ENCODE measurements at regions not wholly inside any gene's neighbourhood (a gene's known extent, or its start where the extent isn't known, plus 50 kb on each side); places are given as distances from the start of the nearest gene placed in this dataset.
A peak's percentile ranks its signal among the peaks of the same experiment; 100 is the strongest.
"Not testable (repeated sequence)": the region's sequence is repeated elsewhere in the genome, so short reads cannot be mapped to it uniquely, and the experiment has no call there.

DNA sequence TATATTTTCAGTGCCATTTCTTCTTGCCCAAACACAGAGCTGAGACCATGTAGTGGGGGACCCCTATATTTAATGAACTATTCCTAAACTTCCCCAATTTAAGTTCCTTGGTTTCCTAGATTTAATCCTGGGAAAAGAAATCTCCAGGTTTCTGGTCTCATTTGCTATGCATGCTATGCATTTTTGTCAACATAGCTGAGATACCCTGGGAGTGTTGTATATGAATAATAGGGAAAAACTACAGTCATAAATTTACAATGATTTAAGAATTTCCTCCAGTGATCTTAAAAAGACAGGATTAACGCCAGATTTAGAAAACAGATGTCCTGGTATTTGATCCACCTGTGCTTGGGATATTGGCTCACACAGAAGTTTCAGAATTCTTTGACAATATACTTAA is 136.8 kb upstream of the RAPGEF2 start:
- no CpG with 5 or more reads among the region's 1 CpG for WGBS (ENCODE audit: extremely low coverage, insufficient coverage, low lambda C conversion rate)
- H3K36me3 ChIP-seq (ENCODE audit: control insufficient read depth, insufficient read depth, low read length): no peaks in the 10 kb centered on the region

GRCh38 chr4:158968961-158969360 is 133.9 kb upstream of the RAPGEF2 start:
- H3K4ac ChIP-seq (ENCODE audit: low read depth, low read length): no peak overlapping the region
- WGBS (ENCODE audit: extremely low coverage, insufficient coverage, low lambda C conversion rate): no CpG with 5 or more reads among the region's 3 CpGs
- no peaks in the 10 kb centered on the region for H3K27me3 ChIP-seq (ENCODE audit: insufficient read depth, low read length, poor library complexity)
- H2BK120ac ChIP-seq (ENCODE audit: low read depth, low read length): no peak overlapping the region
- no peak overlapping the region for H2BK5ac ChIP-seq (ENCODE audit: low read length)
- no peak overlapping the region for H4K8ac ChIP-seq (ENCODE audit: low read depth, low read length)
- H3K4me2 ChIP-seq (ENCODE audit: low read length): no peak overlapping the region
- H3K79me2 ChIP-seq (ENCODE audit: control insufficient read depth, insufficient read depth, low read length): no peaks in the 10 kb centered on the region
- H3K79me1 ChIP-seq (ENCODE audit: low read length): no peaks in the 10 kb centered on the region
- H3K36me3 ChIP-seq (ENCODE audit: control insufficient read depth, insufficient read depth, low read length): no peaks in the 10 kb centered on the region
- H2AK5ac ChIP-seq (ENCODE audit: low read length): no peak overlapping the region
- H3K9ac ChIP-seq (ENCODE audit: low read length): no peak overlapping the region
- no peak overlapping the region for H2BK15ac ChIP-seq (replicated peaks; ENCODE audit: low read depth)
- no peak overlapping the region for H3K4me3 ChIP-seq (ENCODE audit: low read length)
- DNase-seq: no peak
- no peak overlapping the region for H3K18ac ChIP-seq (ENCODE audit: low read length)
- H3K23ac ChIP-seq (ENCODE audit: low read length): no peak overlapping the region
- no peak overlapping the region for H4K5ac ChIP-seq (ENCODE audit: low read length)
- H3K56ac ChIP-seq (ENCODE audit: low read length): no peak overlapping the region
- peaks cover 4% of the 10 kb centered on the region for H3K4me1 ChIP-seq (ENCODE audit: control insufficient read depth, low read depth, low read length)
- no peak overlapping the region for H3K27ac ChIP-seq (ENCODE audit: low read depth, low read length)

More for the DNA sequence above, 136.8 kb upstream of the RAPGEF2 start:
- Histone ChIP-seq H3K9ac (ENCODE audit: low read length) (no peak overlapping the region), H3K4me2 (ENCODE audit: low read length) (no peak overlapping the region), H2AK5ac (ENCODE audit: low read length) (no peak overlapping the region), H3K4ac (ENCODE audit: low read depth, low read length) (no peak overlapping the region), H3K79me1 (ENCODE audit: low read length) (no peaks in the 10 kb centered on the region), H3K23ac (ENCODE audit: low read length) (no peak overlapping the region), H3K56ac (ENCODE audit: low read length) (no peak overlapping the region), H3K4me1 (ENCODE audit: control insufficient read depth, low read depth, low read length) (peaks cover 4% of the 10 kb centered on the region), H3K18ac (ENCODE audit: low read length) (no peak overlapping the region), H3K27ac (ENCODE audit: low read depth, low read length) (no peak overlapping the region), H2BK120ac (ENCODE audit: low read depth, low read length) (no peak overlapping the region), H4K8ac (ENCODE audit: low read depth, low read length) (no peak overlapping the region), H3K27me3 (ENCODE audit: insufficient read depth, low read length, poor library complexity) (no peaks in the 10 kb centered on the region), H4K5ac (ENCODE audit: low read length) (no peak overlapping the region), H3K4me3 (ENCODE audit: low read length) (no peak overlapping the region), H2BK15ac (replicated peaks; ENCODE audit: low read depth) (no peak overlapping the region), H2BK5ac (ENCODE audit: low read length) (no peak overlapping the region), H3K79me2 (ENCODE audit: control insufficient read depth, insufficient read depth, low read length) (no peaks in the 10 kb centered on the region)
- peak; percentile 42 for DNase-seq

- H3K18ac ChIP-seq (ENCODE audit: low read length): no peak overlapping the region
- no peak overlapping the region for H3K23ac ChIP-seq (ENCODE audit: low read length)
- no peaks in the 10 kb centered on the region for H3K36me3 ChIP-seq (ENCODE audit: control insufficient read depth, insufficient read depth, low read length)
- peaks cover 2% of the 10 kb centered on the region for H3K4me1 ChIP-seq (ENCODE audit: control insufficient read depth, low read depth, low read length)
- no peak overlapping the region for H3K27ac ChIP-seq (ENCODE audit: low read depth, low read length)
- no peak overlapping the region for H4K5ac ChIP-seq (ENCODE audit: low read length)
- H3K79me1 ChIP-seq (ENCODE audit: low read length): no peaks in the 10 kb centered on the region
- H3K4ac ChIP-seq (ENCODE audit: low read depth, low read length): no peak overlapping the region
- H3K27me3 ChIP-seq (ENCODE audit: insufficient read depth, low read length, poor library complexity): no peaks in the 10 kb centered on the region
- H2BK120ac ChIP-seq (ENCODE audit: low read depth, low read length): no peak overlapping the region
- no peak overlapping the region for H3K9ac ChIP-seq (ENCODE audit: low read length)
- H3K4me2 ChIP-seq (ENCODE audit: low read length): no peak overlapping the region
- H3K4me3 ChIP-seq (ENCODE audit: low read length): no peak overlapping the region
- no peak overlapping the region for H4K8ac ChIP-seq (ENCODE audit: low read depth, low read length)
- H2BK15ac ChIP-seq (replicated peaks; ENCODE audit: low read depth): no peak overlapping the region
- H2AK5ac ChIP-seq (ENCODE audit: low read length): no peak overlapping the region
- H3K56ac ChIP-seq (ENCODE audit: low read length): no peak overlapping the region
- no peak for DNase-seq
- H2BK5ac ChIP-seq (ENCODE audit: low read length): no peak overlapping the region
- WGBS (ENCODE audit: extremely low coverage, insufficient coverage, low lambda C conversion rate): no CpG with 5 or more reads among the region's 3 CpGs
- H3K79me2 ChIP-seq (ENCODE audit: control insufficient read depth, insufficient read depth, low read length): no peaks in the 10 kb centered on the region
These were observed 132.1 kb upstream of the RAPGEF2 start for GRCh38 chr4:158970812-158971211.

DNA sequence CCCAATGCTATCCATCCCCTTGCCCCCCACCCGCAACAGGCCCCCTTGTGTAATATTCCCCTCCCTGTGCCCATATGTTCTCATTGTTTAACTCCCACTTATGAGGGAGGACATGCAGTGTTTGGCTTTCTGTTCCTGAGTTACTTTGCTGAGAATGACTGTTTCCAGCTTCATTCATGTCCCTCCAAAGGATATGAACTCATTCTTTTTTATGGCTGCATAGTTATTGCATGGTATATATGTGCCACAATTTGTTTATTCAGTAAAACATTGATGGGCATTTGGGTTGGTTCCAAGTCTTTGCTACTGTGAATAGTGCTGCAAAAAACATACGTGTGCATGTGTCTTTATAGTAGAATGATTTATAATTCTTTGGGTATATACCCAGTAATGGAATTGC is 128.4 kb upstream of the RAPGEF2 start:
- H3K56ac ChIP-seq (ENCODE audit: low read length); H3K27me3 ChIP-seq (ENCODE audit: insufficient read depth, low read length, poor library complexity); H4K8ac ChIP-seq (ENCODE audit: low read depth, low read length); DNase-seq; H3K4me1 ChIP-seq (ENCODE audit: control insufficient read depth, low read depth, low read length); H2AK5ac ChIP-seq (ENCODE audit: low read length); H3K27ac ChIP-seq (ENCODE audit: low read depth, low read length); H3K36me3 ChIP-seq (ENCODE audit: control insufficient read depth, insufficient read depth, low read length); H3K18ac ChIP-seq (ENCODE audit: low read length); H3K79me2 ChIP-seq (ENCODE audit: control insufficient read depth, insufficient read depth, low read length); H4K5ac ChIP-seq (ENCODE audit: low read length); H3K79me1 ChIP-seq (ENCODE audit: low read length); H2BK15ac ChIP-seq (replicated peaks; ENCODE audit: low read depth); H3K4ac ChIP-seq (ENCODE audit: low read depth, low read length); H3K9ac ChIP-seq (ENCODE audit: low read length); H2BK120ac ChIP-seq (ENCODE audit: low read depth, low read length); H3K23ac ChIP-seq (ENCODE audit: low read length); H3K4me3 ChIP-seq (ENCODE audit: low read length); H3K4me2 ChIP-seq (ENCODE audit: low read length); H2BK5ac ChIP-seq (ENCODE audit: low read length): not testable (repeated sequence)
- no CpG with 5 or more reads among the region's 2 CpGs for WGBS (ENCODE audit: extremely low coverage, insufficient coverage, low lambda C conversion rate)

- H2BK15ac ChIP-seq (replicated peaks; ENCODE audit: low read depth); H3K27ac ChIP-seq (ENCODE audit: low read depth, low read length); DNase-seq; H2BK120ac ChIP-seq (ENCODE audit: low read depth, low read length); H4K5ac ChIP-seq (ENCODE audit: low read length); H2AK5ac ChIP-seq (ENCODE audit: low read length); H3K4me1 ChIP-seq (ENCODE audit: control insufficient read depth, low read depth, low read length); H3K56ac ChIP-seq (ENCODE audit: low read length); H3K27me3 ChIP-seq (ENCODE audit: insufficient read depth, low read length, poor library complexity); H3K4me2 ChIP-seq (ENCODE audit: low read length); H2BK5ac ChIP-seq (ENCODE audit: low read length); H3K79me1 ChIP-seq (ENCODE audit: low read length); H3K79me2 ChIP-seq (ENCODE audit: control insufficient read depth, insufficient read depth, low read length); H3K18ac ChIP-seq (ENCODE audit: low read length); H3K36me3 ChIP-seq (ENCODE audit: control insufficient read depth, insufficient read depth, low read length); H4K8ac ChIP-seq (ENCODE audit: low read depth, low read length); H3K4me3 ChIP-seq (ENCODE audit: low read length); H3K9ac ChIP-seq (ENCODE audit: low read length); H3K4ac ChIP-seq (ENCODE audit: low read depth, low read length); H3K23ac ChIP-seq (ENCODE audit: low read length): not testable (repeated sequence)
- no CpG with 5 or more reads among the region's 5 CpGs for WGBS (ENCODE audit: extremely low coverage, insufficient coverage, low lambda C conversion rate)
These were observed 122.2 kb upstream of the RAPGEF2 start for GRCh38 chr4:158980711-158981110.

DNA sequence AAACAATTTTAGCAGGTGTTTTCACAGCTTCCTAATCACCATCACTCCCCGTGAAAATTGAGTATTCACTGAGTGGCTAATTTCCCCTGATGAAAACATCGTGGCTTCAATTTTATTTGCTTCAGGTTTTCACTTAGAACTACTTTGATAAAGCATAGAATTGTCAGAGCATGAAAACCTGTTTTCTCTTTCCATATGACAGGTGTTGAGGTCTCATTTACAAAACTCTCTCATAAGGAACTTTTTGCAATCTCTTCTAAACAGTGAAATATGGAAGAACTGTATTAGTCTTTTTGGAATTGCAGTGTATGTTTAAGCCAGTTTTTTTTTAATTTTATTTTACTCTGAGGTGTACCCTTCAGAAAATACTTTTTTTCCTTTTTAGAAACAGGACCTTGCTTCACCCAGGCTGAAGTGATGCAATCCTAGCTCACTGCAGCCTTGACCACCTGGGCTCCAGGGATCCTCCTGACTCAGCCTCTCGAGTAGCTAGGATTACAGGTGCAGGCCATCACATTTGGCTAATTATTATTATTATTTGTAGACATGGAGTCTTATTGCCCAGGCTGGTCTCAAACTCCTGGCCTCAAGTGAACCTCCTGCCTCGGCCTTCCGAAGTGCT is 111.2 kb upstream of the RAPGEF2 start:
- WGBS (ENCODE audit: extremely low coverage, insufficient coverage, low lambda C conversion rate): no CpG with 5 or more reads among the region's 5 CpGs
- no peak overlapping the region for H3K9ac ChIP-seq (ENCODE audit: low read length)
- H4K8ac ChIP-seq (ENCODE audit: low read depth, low read length): no peak overlapping the region
- no peak overlapping the region for H3K4ac ChIP-seq (ENCODE audit: low read depth, low read length)
- H3K79me2 ChIP-seq (ENCODE audit: control insufficient read depth, insufficient read depth, low read length): no peaks in the 10 kb centered on the region
- H3K23ac ChIP-seq (ENCODE audit: low read length): no peak overlapping the region
- H3K27me3 ChIP-seq (ENCODE audit: insufficient read depth, low read length, poor library complexity): no peaks in the 10 kb centered on the region
- no peaks in the 10 kb centered on the region for H3K4me1 ChIP-seq (ENCODE audit: control insufficient read depth, low read depth, low read length)
- H3K36me3 ChIP-seq (ENCODE audit: control insufficient read depth, insufficient read depth, low read length): no peaks in the 10 kb centered on the region
- H3K56ac ChIP-seq (ENCODE audit: low read length): no peak overlapping the region
- no peak overlapping the region for H3K27ac ChIP-seq (ENCODE audit: low read depth, low read length)
- H3K79me1 ChIP-seq (ENCODE audit: low read length): no peaks in the 10 kb centered on the region
- no peak for DNase-seq
- no peak overlapping the region for H2BK5ac ChIP-seq (ENCODE audit: low read length)
- no peak overlapping the region for H2BK120ac ChIP-seq (ENCODE audit: low read depth, low read length)
- H3K4me3 ChIP-seq (ENCODE audit: low read length): no peak overlapping the region
- no peak overlapping the region for H4K5ac ChIP-seq (ENCODE audit: low read length)
- H2BK15ac ChIP-seq (replicated peaks; ENCODE audit: low read depth): no peak overlapping the region
- no peak overlapping the region for H3K18ac ChIP-seq (ENCODE audit: low read length)
- no peak overlapping the region for H3K4me2 ChIP-seq (ENCODE audit: low read length)
- H2AK5ac ChIP-seq (ENCODE audit: low read length): no peak overlapping the region
